Motor neuron (in vitro differentiated cells): ENCODE measurements at regions not wholly inside any gene's neighbourhood (a gene's known extent, or its start where the extent isn't known, plus 50 kb on each side); places are given as distances from the start of the nearest gene placed in this dataset.
"Not testable (repeated sequence)": the region's sequence is repeated elsewhere in the genome, so short reads cannot be mapped to it uniquely, and the experiment has no call there.

Source experiments
- ATAC-seq, 8 experiments: fragments of 200-7000 bp; cut with Tn5 transposase; replicated peaks in 6 of 8; 2 replicates each; pipeline ENCODE4 v1.8.0; 2021; ENCODE audit warnings: mild to moderate bottlenecking in 8 of 8, moderate library complexity in 8 of 8
- H3K27ac ChIP-seq, 2 donors: fragments of 250-450 bp; sonication (Bioruptor Pico); 2 replicates each; pipeline ENCODE4 v1.9.0; 2021; ENCODE audit warnings: antibody characterized with exemption in 2 of 2, mild to moderate bottlenecking in 2 of 2, moderate library complexity in 1 of 2
- H3K4me1 ChIP-seq, 2 donors: fragments of 250-450 bp; sonication (Bioruptor Pico); replicated peaks in 1 of 2; 2 replicates each; pipeline ENCODE4 v1.6.1; 2021; ENCODE audit warnings: antibody characterized with exemption in 2 of 2, mild to moderate bottlenecking in 2 of 2, moderate library complexity in 1 of 2
- H3K4me3 ChIP-seq, 5 donors: fragments of 250-450 bp; sonication (Bioruptor Pico); 2 replicates each; pipeline ENCODE4 v1.9.0; 2021; ENCODE audit warnings: antibody characterized with exemption in 5 of 5, mild to moderate bottlenecking in 5 of 5, moderate library complexity in 4 of 5
- WGBS, 10 experiments: fragments of 450-650 bp; shearing (Covaris generic); methylation state at CpG; one replicate each; pipeline ENCODE4 v1.0.0; 2022; 5-methylcytosine and 5-hydroxymethylcytosine counted together
- in situ Hi-C, 9 experiments: fragments of 400-800 bp; cut with MboI; loops; one replicate each; pipeline ENCODE4 v1.15.0; 2021; ENCODE audit warnings: low sequenced_read_pairs in 9 of 9, low pct_unique_long_range_greater_than_20kb in 2 of 9; ENCODE audit not compliant: unreplicated experiment in 9 of 9

DNA sequence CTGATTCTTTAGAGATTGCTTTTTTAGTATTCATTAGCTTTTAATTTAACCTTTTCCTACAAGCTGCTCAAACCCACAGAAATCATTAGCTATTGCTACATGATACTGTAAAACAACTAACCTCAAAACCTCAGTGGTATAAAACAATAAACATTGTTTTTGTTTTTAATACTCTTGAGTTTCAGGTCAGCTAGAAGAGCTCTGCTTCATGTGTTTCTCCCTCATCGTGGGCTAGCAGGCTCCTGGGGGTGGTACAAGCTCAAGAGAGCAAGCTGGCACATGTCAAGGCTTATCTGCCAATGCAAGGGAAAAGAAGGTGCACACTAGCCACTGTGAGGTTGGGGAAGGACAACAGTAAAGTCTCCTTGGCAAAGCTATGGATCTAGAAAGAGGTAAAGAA, 232.9 kb upstream of the PHF14 start:
- Histone ChIP-seq H3K4me3 (no peak overlapping the region), H3K27ac (no peak overlapping the region), H3K4me1 (no peaks in the 10 kb centered on the region)
- in situ Hi-C loops = no loop called here
- WGBS, 10 experiments = 0 to 82% (median 17%) methylated on average over 1 of the region's 1 CpG; no CpG with 5 or more reads in 4 of the 10 experiments
- ATAC-seq = no peak

DNA sequence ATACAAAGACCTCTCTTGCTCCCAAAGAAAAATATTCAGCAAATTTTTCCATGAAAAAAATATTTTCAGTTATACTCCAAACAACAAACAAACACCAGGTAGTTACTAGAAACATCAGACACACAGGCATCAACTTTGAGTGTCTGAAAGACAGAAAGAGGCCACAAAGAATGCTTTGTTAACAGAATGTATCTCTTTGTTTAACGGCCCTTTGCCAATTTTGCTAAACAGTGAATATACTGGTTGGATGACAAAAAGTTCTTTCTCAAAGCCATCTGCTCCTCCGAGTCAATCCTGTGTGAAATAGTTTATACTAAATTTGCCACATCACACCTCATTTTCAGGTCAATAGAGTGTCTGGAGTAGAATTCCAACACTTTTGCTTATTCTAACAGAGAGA, 216.7 kb upstream of the PHF14 start:
- WGBS, 10 experiments = 0 to 88% (median 39%) methylated on average over 1 to 2 of the region's 2 CpGs; no CpG with 5 or more reads in 2 of the 10 experiments
- no peak overlapping the region for H3K27ac ChIP-seq
- in situ Hi-C loops = no loop called here
- H3K4me1 ChIP-seq = no peaks in the 10 kb centered on the region
- no peak for ATAC-seq
- no peak overlapping the region for H3K4me3 ChIP-seq

DNA sequence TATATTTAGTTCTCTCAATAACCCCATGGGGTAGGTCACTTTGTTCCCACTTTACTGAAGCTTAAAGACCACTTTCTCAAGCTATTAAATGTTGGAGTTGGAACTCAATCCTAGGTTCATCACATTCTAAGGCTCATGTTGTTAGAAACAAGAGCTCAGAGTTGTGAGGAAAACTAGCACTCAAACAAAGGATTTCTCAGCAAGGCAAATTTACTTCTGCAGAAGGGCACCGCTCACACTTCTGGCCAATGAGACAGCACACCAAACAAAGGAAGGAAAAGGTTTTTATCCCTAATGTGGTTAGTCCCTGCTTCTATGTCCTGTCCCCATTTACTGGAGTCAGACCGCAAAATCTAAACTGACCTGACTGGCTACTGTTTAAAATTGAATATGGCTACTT, 214.6 kb upstream of the PHF14 start:
- no peak for ATAC-seq
- Histone ChIP-seq H3K4me1 (no peaks in the 10 kb centered on the region), H3K27ac (no peak overlapping the region), H3K4me3 (no peak overlapping the region)
- WGBS, 10 experiments = 40 to 100% (median 83%) methylated on average over 1 to 2 of the region's 2 CpGs; no CpG with 5 or more reads in 3 of the 10 experiments
- in situ Hi-C loops = no loop called here

GRCh38 chr7:10767771-10768170, 205.9 kb upstream of the PHF14 start:
- Histone ChIP-seq H3K4me1 (no peaks in the 10 kb centered on the region), H3K27ac (no peak overlapping the region), H3K4me3 (no peak overlapping the region)
- WGBS, 10 experiments = 29 to 93% (median 51%) methylated on average over 3 to 4 of the region's 4 CpGs; no CpG with 5 or more reads in 3 of the 10 experiments
- in situ Hi-C loops = no loop called here
- ATAC-seq = peak in 5 of 8 experiments; percentile 19 to 62 (median 49)

DNA sequence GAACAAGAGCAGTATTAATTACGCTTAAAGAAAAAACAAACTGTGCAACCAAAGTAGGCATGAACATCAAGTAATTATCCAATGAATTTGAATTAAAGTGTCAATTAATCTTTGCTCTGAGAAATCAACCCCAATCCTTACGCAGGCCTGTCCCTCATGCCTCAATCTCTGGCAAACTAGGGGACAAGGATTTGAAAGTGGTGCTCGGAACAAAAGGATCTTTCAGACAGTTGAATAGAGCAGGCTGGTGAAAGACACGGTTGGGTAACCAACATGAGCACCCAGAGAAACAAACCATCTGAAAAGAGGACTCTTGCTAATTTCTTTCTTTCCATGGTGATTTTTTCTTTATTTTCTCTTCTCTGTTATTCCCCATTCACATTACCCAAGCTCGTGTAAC, 203.5 kb upstream of the PHF14 start:
- no peak for ATAC-seq
- 5 to 80% (median 48%) methylated on average over 2 to 5 of the region's 5 CpGs for WGBS, 10 experiments
- no peaks in the 10 kb centered on the region for H3K4me1 ChIP-seq
- H3K27ac ChIP-seq = no peak overlapping the region
- in situ Hi-C loops = no loop called here
- no peak overlapping the region for H3K4me3 ChIP-seq

DNA sequence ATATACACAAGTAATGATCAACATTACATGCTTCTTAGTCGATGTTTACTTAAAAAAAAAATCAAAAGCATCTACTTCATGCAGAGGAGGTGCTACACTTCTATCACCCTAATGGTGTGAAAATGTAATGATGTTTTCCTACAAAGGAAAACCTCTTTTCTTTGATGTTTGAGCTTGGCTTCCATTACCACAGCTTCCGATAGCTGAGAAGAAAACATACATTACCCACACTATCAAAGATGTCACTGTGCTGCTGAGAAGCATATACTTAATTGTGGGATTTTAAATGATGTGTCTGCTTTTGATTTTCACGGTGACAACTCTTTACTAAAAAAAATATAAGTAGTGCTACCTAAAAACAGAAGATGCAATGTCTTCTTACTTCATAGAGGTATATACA, 200.2 kb upstream of the PHF14 start:
- WGBS, 10 experiments = 8 to 88% (median 71%) methylated on average over 1 to 3 of the region's 3 CpGs; no CpG with 5 or more reads in 1 of the 10 experiments
- no peaks in the 10 kb centered on the region for H3K4me1 ChIP-seq
- H3K4me3 ChIP-seq = no peak overlapping the region
- in situ Hi-C loops = no loop called here
- no peak overlapping the region for H3K27ac ChIP-seq
- no peak for ATAC-seq

- in situ Hi-C loops = no loop called here
- 60 to 100% (median 91%) methylated on average over 1 to 37 of the region's 52 CpGs; no CpG with 5 or more reads in 1 of the 10 experiments for WGBS, 10 experiments
- Histone ChIP-seq H3K4me3 (no peak overlapping the region), H3K4me1 (no peaks in the 10 kb centered on the region), H3K27ac (no peak overlapping the region)
- no peak for ATAC-seq
These were observed 193.9 kb upstream of the PHF14 start for GRCh38 chr7:10779465-10780399.

DNA sequence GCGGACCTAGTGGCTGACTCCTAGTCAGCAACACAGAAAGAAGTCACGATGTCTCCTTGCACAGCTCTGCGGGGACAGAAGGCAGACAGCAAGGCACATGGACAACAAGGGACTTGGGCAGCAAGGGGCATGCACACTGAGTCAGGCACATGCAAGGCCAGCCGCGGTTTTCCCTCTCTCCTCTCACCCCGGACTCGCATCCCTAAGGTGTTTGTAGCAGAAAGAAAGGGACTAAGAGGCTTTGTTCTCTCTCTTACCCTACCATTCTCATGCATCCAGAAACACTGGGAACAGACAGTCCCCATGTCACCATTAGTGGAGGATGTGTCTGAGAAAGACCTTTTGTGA, 193.3 kb upstream of the PHF14 start:
- no peak overlapping the region for H3K27ac ChIP-seq
- no peaks in the 10 kb centered on the region for H3K4me1 ChIP-seq
- no peak overlapping the region for H3K4me3 ChIP-seq
- in situ Hi-C loops = no loop called here
- 36 to 100% (median 54%) methylated on average over 2 to 7 of the region's 7 CpGs; no CpG with 5 or more reads in 4 of the 10 experiments for WGBS, 10 experiments
- ATAC-seq = no peak

GRCh38 chr7:10786976-10787375, 186.7 kb upstream of the PHF14 start:
- 0 to 100% (median 60%) methylated on average over 1 to 6 of the region's 9 CpGs; no CpG with 5 or more reads in 3 of the 10 experiments for WGBS, 10 experiments
- in situ Hi-C loops = not testable (repeated sequence)

GRCh38 chr7:10789170-10789569, 184.5 kb upstream of the PHF14 start:
- no peak overlapping the region for H3K4me3 ChIP-seq
- in situ Hi-C loops = no loop called here
- WGBS, 10 experiments = 0 to 81% (median 52%) methylated on average over 2 of the region's 2 CpGs; no CpG with 5 or more reads in 1 of the 10 experiments
- H3K4me1 ChIP-seq = no peaks in the 10 kb centered on the region
- ATAC-seq = peak in 2 of 8 experiments; percentile 47 to 64
- H3K27ac ChIP-seq = no peak overlapping the region

More at GRCh38 chr7:10786976-10787375, 186.7 kb upstream of the PHF14 start:
- ATAC-seq, H3K4me1 ChIP-seq, H3K27ac ChIP-seq, H3K4me3 ChIP-seq: not testable (repeated sequence)

DNA sequence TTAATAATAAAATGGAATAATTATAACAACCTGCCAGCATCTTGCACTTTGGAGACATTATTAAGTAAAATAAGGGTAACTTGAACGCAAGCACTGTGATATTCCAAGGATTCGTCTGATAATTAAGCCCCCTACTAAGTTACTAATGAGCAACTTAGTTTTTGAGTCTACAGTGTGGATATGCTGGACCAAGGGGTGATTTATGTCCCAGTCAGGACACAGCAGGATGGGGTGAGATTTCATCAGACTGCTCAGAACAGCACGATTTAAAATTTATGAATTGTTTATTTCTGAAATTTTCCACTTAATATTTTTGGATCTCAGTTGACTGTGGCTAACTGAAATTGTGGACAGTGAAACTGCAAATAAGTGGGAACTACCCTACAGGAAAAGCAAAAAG, 182.8 kb upstream of the PHF14 start:
- in situ Hi-C loops = no loop called here
- 7 to 100% (median 84%) methylated on average over 1 to 3 of the region's 3 CpGs; no CpG with 5 or more reads in 1 of the 10 experiments for WGBS, 10 experiments
- Histone ChIP-seq H3K4me3 (no peak overlapping the region), H3K27ac (no peak overlapping the region), H3K4me1 (no peaks in the 10 kb centered on the region)
- no peak for ATAC-seq

- 3 to 95% (median 69%) methylated on average over 1 to 5 of the region's 6 CpGs for WGBS, 10 experiments
- Histone ChIP-seq H3K4me3 (no peak overlapping the region), H3K4me1 (no peaks in the 10 kb centered on the region), H3K27ac (no peak overlapping the region)
- no peak for ATAC-seq
- in situ Hi-C loops = no loop called here
These were observed 179.5 kb upstream of the PHF14 start for GRCh38 chr7:10793995-10794775.

GRCh38 chr7:10797157-10797556, 176.5 kb upstream of the PHF14 start:
- H3K4me3 ChIP-seq = no peak overlapping the region
- ATAC-seq = no peak
- in situ Hi-C loops = no loop called here
- WGBS, 10 experiments = 0 to 100% (median 69%) methylated on average over 1 of the region's 1 CpG; no CpG with 5 or more reads in 2 of the 10 experiments
- no peaks in the 10 kb centered on the region for H3K4me1 ChIP-seq
- no peak overlapping the region for H3K27ac ChIP-seq
